ENCODE measurements at regions not wholly inside any gene's neighbourhood (a gene's known extent, or its start where the extent isn't known, plus 50 kb on each side); places are given as distances from the start of the nearest gene placed in this dataset.

- TF ChIP-seq, protein P1, sequence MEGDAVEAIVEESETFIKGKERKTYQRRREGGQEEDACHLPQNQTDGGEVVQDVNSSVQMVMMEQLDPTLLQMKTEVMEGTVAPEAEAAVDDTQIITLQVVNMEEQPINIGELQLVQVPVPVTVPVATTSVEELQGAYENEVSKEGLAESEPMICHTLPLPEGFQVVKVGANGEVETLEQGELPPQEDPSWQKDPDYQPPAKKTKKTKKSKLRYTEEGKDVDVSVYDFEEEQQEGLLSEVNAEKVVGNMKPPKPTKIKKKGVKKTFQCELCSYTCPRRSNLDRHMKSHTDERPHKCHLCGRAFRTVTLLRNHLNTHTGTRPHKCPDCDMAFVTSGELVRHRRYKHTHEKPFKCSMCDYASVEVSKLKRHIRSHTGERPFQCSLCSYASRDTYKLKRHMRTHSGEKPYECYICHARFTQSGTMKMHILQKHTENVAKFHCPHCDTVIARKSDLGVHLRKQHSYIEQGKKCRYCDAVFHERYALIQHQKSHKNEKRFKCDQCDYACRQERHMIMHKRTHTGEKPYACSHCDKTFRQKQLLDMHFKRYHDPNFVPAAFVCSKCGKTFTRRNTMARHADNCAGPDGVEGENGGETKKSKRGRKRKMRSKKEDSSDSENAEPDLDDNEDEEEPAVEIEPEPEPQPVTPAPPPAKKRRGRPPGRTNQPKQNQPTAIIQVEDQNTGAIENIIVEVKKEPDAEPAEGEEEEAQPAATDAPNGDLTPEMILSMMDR (IDR thresholded peaks at IDR 0.05): no peak
- TF ChIP-seq POLR2A (IDR thresholded peaks at IDR 0.05): no peak
These were observed 106.9 kb upstream of the RGPD4 start for GRCh38 chr2:107719836-107720235.
